ENCODE measurements at regions not wholly inside any gene's neighbourhood (a gene's known extent, or its start where the extent isn't known, plus 50 kb on each side); places are given as distances from the start of the nearest gene placed in this dataset.

DNA sequence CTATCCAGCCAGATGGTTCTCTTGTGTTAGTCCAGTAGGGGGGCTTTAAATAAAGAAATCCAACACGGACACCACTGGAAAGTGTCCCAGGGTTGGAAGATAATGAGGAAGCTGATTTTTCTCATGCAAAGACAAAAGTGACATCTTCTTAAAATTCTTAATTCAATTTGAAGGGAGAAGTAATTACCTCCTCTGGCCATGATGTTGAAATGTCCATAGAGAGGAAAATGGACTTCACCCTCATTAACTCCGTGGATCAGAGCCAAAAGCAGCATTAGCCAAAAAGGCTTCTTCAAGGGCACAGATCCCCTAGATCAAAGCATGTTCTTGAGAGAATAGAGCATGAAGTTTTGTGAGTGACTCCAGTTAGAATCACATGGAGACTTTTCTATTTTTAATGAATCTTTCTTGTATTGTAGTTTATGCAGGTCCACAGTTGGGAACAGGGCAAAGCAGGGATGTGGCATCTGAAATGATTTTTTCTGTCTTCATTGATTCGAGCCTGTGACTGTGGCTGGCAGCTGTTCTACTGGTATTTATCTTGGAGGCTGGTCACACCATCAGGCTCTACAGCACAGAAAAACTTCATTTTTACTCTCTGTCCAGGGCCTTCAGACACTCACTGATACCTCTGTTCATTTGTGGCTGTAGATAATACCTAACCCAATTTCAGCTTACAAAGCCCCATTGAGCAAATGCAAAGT lies 1002.5 kb downstream of the AACS start:
- no peak overlapping the region for H3K4me3 ChIP-seq (ENCODE audit: low read depth, low read length)
- in situ Hi-C loops (cut with HindIII; ENCODE audit: low pct_ligation_motif_present, low sequenced_read_pairs), result no loop called here

DNA sequence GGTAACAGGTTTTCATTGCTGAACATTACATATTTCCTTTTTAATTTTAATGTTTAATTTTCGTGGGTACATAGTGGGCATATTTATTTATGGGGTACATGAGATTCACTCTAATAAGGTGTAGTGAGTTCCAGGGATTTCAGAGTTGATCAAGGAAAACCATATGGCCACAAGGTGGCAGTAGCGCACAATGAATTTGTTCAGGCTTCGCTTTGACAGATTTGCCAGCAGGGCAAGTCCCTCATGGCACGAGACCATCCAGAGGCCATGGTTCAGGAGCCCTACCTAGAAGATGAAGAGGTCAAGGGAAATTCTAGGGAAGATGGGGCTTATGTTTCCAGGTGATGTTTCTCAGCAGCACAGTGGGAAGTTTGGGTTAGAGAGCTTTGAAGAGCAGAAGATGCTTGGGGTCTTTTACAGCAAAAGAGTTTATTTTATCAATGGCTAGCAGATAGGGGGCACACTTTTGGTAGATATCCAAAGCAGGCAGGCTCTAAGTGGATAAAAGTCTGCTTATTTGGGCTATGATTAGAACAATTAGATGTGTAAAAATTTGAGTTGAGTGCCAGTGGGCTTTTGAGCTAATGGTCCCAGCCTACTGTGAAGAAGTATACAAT lies 1004.4 kb downstream of the AACS start:
- Histone ChIP-seq H3K27ac (no peak overlapping the region), H3K4me3 (ENCODE audit: low read depth, low read length) (no peak overlapping the region), H3K36me3 (replicated peaks) (no peaks in the 10 kb centered on the region), H3K27me3 (replicated peaks) (no peaks in the 10 kb centered on the region)
- TF ChIP-seq, protein P1, sequence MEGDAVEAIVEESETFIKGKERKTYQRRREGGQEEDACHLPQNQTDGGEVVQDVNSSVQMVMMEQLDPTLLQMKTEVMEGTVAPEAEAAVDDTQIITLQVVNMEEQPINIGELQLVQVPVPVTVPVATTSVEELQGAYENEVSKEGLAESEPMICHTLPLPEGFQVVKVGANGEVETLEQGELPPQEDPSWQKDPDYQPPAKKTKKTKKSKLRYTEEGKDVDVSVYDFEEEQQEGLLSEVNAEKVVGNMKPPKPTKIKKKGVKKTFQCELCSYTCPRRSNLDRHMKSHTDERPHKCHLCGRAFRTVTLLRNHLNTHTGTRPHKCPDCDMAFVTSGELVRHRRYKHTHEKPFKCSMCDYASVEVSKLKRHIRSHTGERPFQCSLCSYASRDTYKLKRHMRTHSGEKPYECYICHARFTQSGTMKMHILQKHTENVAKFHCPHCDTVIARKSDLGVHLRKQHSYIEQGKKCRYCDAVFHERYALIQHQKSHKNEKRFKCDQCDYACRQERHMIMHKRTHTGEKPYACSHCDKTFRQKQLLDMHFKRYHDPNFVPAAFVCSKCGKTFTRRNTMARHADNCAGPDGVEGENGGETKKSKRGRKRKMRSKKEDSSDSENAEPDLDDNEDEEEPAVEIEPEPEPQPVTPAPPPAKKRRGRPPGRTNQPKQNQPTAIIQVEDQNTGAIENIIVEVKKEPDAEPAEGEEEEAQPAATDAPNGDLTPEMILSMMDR (IDR thresholded peaks at IDR 0.05; ENCODE audit: low read depth, low read length, missing control alignments), result peak; percentile 62
- peak; percentile 50 for DNase-seq
- in situ Hi-C loops (cut with HindIII; ENCODE audit: low pct_ligation_motif_present, low sequenced_read_pairs), result no loop called here

More for the DNA sequence above, 1002.5 kb downstream of the AACS start:
- Histone ChIP-seq H3K36me3 (replicated peaks) (no peaks in the 10 kb centered on the region), H3K27ac (no peak overlapping the region), H3K27me3 (replicated peaks) (no peaks in the 10 kb centered on the region)
- DNase-seq, result no peak
- TF ChIP-seq, protein P1 (IDR thresholded peaks at IDR 0.05; ENCODE audit: low read depth, low read length, missing control alignments), result no peak

DNA sequence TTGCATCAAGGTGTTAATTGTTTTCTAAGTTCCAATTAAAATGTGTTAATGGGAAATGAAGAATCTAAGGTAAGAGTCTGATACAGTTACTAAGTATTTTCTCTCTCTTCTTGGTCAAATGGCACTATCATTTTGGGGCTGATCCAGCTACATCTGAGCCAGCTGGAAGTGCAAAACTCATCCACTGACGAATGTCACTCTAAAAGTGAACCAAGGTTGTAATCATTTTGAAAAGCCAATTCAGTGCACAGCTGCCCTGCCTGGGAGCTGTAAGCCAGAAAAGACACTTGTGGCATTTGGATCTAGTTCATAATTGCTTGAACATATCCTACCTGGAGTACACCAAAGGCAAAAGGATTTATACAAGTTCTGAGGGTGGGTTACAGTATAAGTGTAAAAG lies 1011.3 kb downstream of the AACS start:
- in situ Hi-C loops (cut with HindIII; ENCODE audit: low pct_ligation_motif_present, low sequenced_read_pairs), result no loop called here
- no peak overlapping the region for H3K27ac ChIP-seq
- no peaks in the 10 kb centered on the region for H3K27me3 ChIP-seq (replicated peaks)
- no peak overlapping the region for H3K4me3 ChIP-seq (ENCODE audit: low read depth, low read length)
- DNase-seq, result no peak
- TF ChIP-seq, protein P1 (IDR thresholded peaks at IDR 0.05; ENCODE audit: low read depth, low read length, missing control alignments), result no peak
- H3K36me3 ChIP-seq (replicated peaks), result no peaks in the 10 kb centered on the region

DNA sequence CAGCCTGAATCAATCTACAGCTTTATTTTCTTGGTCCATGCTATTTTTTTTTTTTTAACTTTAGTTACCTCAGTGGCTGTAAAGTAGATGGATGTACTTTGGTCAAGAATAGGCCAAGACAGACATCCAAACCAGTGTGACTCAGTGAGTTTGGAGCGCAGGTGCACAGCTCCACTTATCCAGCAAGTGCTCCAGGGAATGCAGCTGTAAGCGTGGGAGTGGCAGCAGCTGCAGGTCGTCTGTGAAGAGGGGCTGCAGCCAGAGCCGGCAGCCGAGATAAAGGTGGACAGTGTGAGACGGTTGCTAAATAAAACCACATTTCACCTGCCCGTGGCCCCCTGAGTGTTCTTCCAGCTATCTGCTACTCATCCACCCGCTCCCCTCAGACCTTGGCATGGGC lies 1018.7 kb downstream of the AACS start:
- Histone ChIP-seq H3K36me3 (replicated peaks) (no peaks in the 10 kb centered on the region), H3K4me3 (ENCODE audit: low read depth, low read length) (no peak overlapping the region), H3K27ac (no peak overlapping the region), H3K27me3 (replicated peaks) (no peaks in the 10 kb centered on the region)
- in situ Hi-C loops (cut with HindIII; ENCODE audit: low pct_ligation_motif_present, low sequenced_read_pairs), result no loop called here
- DNase-seq, result no peak
- TF ChIP-seq, protein P1 (IDR thresholded peaks at IDR 0.05; ENCODE audit: low read depth, low read length, missing control alignments), result no peak

DNA sequence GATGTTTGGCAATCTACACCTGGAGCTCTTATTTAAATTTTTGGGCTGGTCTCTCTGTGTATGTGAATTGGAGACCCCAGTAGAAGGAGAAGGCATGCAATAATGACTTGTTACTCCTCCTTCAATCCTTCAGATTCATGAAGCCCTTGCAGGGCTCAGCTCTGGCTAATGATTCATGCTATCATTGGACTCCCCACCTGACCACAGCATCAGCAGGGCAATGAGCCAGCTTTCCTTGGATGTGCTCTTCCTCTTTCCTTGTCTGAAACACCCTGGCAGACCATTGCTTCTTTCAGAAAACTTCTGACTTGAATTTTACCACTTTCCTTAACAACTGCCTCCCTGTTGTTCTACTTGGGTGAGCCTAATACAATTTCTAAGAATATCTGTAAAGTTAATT lies 1019.2 kb downstream of the AACS start:
- no peak overlapping the region for H3K4me3 ChIP-seq (ENCODE audit: low read depth, low read length)
- H3K27me3 ChIP-seq (replicated peaks), result no peaks in the 10 kb centered on the region
- TF ChIP-seq, protein P1 (IDR thresholded peaks at IDR 0.05; ENCODE audit: low read depth, low read length, missing control alignments), result no peak
- no peak for DNase-seq
- H3K36me3 ChIP-seq (replicated peaks), result no peaks in the 10 kb centered on the region
- in situ Hi-C loops (cut with HindIII; ENCODE audit: low pct_ligation_motif_present, low sequenced_read_pairs), result no loop called here
- no peak overlapping the region for H3K27ac ChIP-seq
